Ishikawa (cell line): ENCODE measurements at regions not wholly inside any gene's neighbourhood (a gene's known extent, or its start where the extent isn't known, plus 50 kb on each side); places are given as distances from the start of the nearest gene placed in this dataset.

Source experiments
- CEBPB ChIP-seq: IDR thresholded peaks from 2 replicates; pipeline ENCODE4 v1.6.1; 2012
- RAD21 ChIP-seq: IDR thresholded peaks from 2 replicates; pipeline ENCODE4 v1.6.1; 2012; ENCODE audit warnings: low read depth
- TAF1 ChIP-seq: IDR thresholded peaks from 2 replicates; pipeline ENCODE4 v1.6.1; 2012; ENCODE audit warnings: low read depth, mild to moderate bottlenecking
- TCF12 ChIP-seq: IDR thresholded peaks from 2 replicates; pipeline ENCODE4 v1.6.1; 2012; ENCODE audit warnings: low read depth

DNA sequence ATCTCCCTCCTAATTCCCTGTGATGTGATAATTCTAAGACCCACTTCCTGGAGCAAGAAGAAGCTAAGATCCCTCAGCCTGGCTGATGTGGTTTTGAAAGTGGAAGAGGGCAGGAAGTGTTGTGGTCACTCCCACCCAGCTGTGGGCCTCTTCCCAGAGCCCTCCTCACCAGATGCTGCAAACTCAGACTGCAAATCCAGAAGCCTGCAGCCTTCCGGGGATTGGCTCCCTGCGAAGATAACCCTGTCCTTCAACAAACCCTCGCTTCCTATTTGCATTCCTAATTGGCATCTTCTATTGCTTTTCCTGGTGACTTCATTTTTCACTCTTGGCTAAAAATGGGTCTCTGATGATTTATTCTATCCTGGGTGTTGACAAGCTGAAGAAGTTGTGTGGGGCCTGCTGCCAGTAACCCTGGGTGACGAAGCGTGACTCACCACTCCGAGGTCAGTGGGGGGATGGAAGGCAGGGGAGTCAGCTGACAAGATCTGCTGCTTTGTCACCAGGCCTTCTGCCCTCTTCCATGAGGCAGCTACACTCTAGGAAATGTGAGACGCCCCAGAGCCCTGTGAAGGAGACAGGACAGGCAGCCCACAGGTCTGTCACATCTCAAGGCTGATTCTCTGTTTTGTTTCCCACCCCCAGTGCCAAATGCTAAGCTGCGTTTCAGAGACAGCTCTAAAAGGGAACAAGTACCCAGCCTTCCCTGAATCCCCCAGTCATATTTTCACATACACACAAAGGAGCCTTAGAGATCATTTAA, 99.7 kb upstream of the LIPC start:
- TF ChIP-seq RAD21 (peak; percentile 32; the same call in 1 of the 2 replicates), CEBPB (peak; percentile 70), TCF12 (peak; percentile 94), TAF1 (peak; percentile 27; the same call in 1 of the 2 replicates)
